Mucosa of descending colon (tissue), 3 donors: ENCODE measurements at regions not wholly inside any gene's neighbourhood (a gene's known extent, or its start where the extent isn't known, plus 50 kb on each side); places are given as distances from the start of the nearest gene placed in this dataset.

Experiments used
- ATAC-seq: fragments of 200-7000 bp; cut with Tn5 transposase; one replicate; pipeline ENCODE4 v1.9.1; 2020; ENCODE audit warnings: mild to moderate bottlenecking, moderate library complexity
- DNase-seq, 3 donors: peaks; one replicate each; pipeline ENCODE4 v3.0.0-alpha.2; 2020
- H3K36me3 ChIP-seq: fragments of 200-600 bp; one replicate; pipeline ENCODE4 v1.8.0; 2021; ENCODE audit warnings: low read depth, mild to moderate bottlenecking
- H3K4me1 ChIP-seq: fragments of 200-600 bp; one replicate; pipeline ENCODE4 v1.8.0; 2021; ENCODE audit warnings: low read depth, mild to moderate bottlenecking
- H3K4me3 ChIP-seq: fragments of 200-600 bp; one replicate; pipeline ENCODE4 v1.8.0; 2021; ENCODE audit warnings: mild to moderate bottlenecking
- H3K9me3 ChIP-seq: fragments of 200-600 bp; one replicate; pipeline ENCODE4 v1.8.0; 2021; ENCODE audit warnings: mild to moderate bottlenecking
- CTCF ChIP-seq: fragments of 200-600 bp; IDR thresholded peaks from one replicate; pipeline ENCODE4 v1.8.0; 2022; ENCODE audit warnings: antibody characterized with exemption, mild to moderate bottlenecking
- intact Hi-C, 2 donors: fragments of 100-400 bp; cut with DNase I in 1 of 2; cut with micrococcal nuclease in 1 of 2; formaldehyde crosslinking; loops; one replicate each; pipeline versions ENCODE4 v1.11.0 to v1.11.1; 2022; cut with DNase I, micrococcal nuclease
- donor health status: DM: no; HTN: no; CAD: no; lungs with moderate emphysema.
- donor health status: DM: no; HTN: no; CAD: no.
- donor health status: DM: no; HTN: yes; CAD: no.

GRCh38 chr2:139905624-139906023 is 1125.4 kb upstream of the NXPH2 start:
- Histone ChIP-seq H3K4me1 (peaks cover 6% of the 10 kb centered on the region), H3K36me3 (no peaks in the 10 kb centered on the region)
- intact Hi-C loops: no loop called here

GRCh38 chr2:139891636-139892035 is 1111.4 kb upstream of the NXPH2 start:
- TF ChIP-seq CTCF: no peak
- Histone ChIP-seq H3K4me1 (no peaks in the 10 kb centered on the region), H3K4me3 (no peak overlapping the region), H3K9me3 (no peaks in the 10 kb centered on the region), H3K36me3 (no peaks in the 10 kb centered on the region)
- no peak for DNase-seq
- no peak for ATAC-seq
- intact Hi-C loops: no loop called here

More at GRCh38 chr2:139905624-139906023, 1125.4 kb upstream of the NXPH2 start:
- DNase-seq (no peak), ATAC-seq (no peak)
- no peak for TF ChIP-seq CTCF
- Histone ChIP-seq H3K9me3 (no peaks in the 10 kb centered on the region), H3K4me3 (no peak overlapping the region)

- DNase-seq (no peak), ATAC-seq (no peak)
- TF ChIP-seq CTCF: no peak
- no peaks in the 10 kb centered on the region for H3K9me3 ChIP-seq
- H3K4me1 ChIP-seq: no peaks in the 10 kb centered on the region
- H3K4me3 ChIP-seq: no peak overlapping the region
- intact Hi-C loops: no loop called here
- no peaks in the 10 kb centered on the region for H3K36me3 ChIP-seq
These were observed 1105.8 kb upstream of the NXPH2 start for GRCh38 chr2:139885921-139886498.

- no peaks in the 10 kb centered on the region for H3K4me1 ChIP-seq
- no peaks in the 10 kb centered on the region for H3K9me3 ChIP-seq
- H3K36me3 ChIP-seq: no peaks in the 10 kb centered on the region
- no peak for ATAC-seq
- H3K4me3 ChIP-seq: no peak overlapping the region
- DNase-seq: no peak
- intact Hi-C loops: no loop called here
- no peak for TF ChIP-seq CTCF
These were observed 1096.8 kb upstream of the NXPH2 start for GRCh38 chr2:139876964-139877363.

GRCh38 chr2:139876321-139876720 is 1096.1 kb upstream of the NXPH2 start:
- no peak for TF ChIP-seq CTCF
- Histone ChIP-seq H3K4me1 (no peaks in the 10 kb centered on the region), H3K9me3 (no peaks in the 10 kb centered on the region), H3K36me3 (no peaks in the 10 kb centered on the region), H3K4me3 (no peak overlapping the region)
- ATAC-seq (no peak), DNase-seq (no peak)
- intact Hi-C loops: no loop called here

- TF ChIP-seq CTCF: no peak
- no peak overlapping the region for H3K4me3 ChIP-seq
- H3K9me3 ChIP-seq: no peaks in the 10 kb centered on the region
- no peak for DNase-seq
- intact Hi-C loops: no loop called here
- no peak for ATAC-seq
- no peaks in the 10 kb centered on the region for H3K4me1 ChIP-seq
- no peaks in the 10 kb centered on the region for H3K36me3 ChIP-seq
These were observed 1092.3 kb upstream of the NXPH2 start for GRCh38 chr2:139872503-139872902.
